CD4-positive, CD25-positive, alpha-beta regulatory T cell (primary cell): ENCODE measurements at regions not wholly inside any gene's neighbourhood (a gene's known extent, or its start where the extent isn't known, plus 50 kb on each side); places are given as distances from the start of the nearest gene placed in this dataset.

Experiments used
- ATAC-seq, 2 donors: fragments of 150-1000 bp; cut with Tn5 transposase; one replicate each; pipeline ENCODE4 v1.10.0; 2021; ENCODE audit warnings: low read depth in 2 of 2, moderate number of reproducible peaks in 2 of 2, moderate library complexity in 1 of 2
- DNase-seq, 3 donors: peaks; one replicate each; pipeline versions ENCODE4 v3.0.0 to v3.0.0-alpha.2; 2012 to 2022; ENCODE audit warnings: mixed read lengths in 1 of 3
- H3K27ac ChIP-seq: one replicate; pipeline ENCODE4 v1.7.0; 2013; ENCODE audit warnings: mild to moderate bottlenecking, low read length; ENCODE audit not compliant: insufficient read depth, poor library complexity, severe bottlenecking
- H3K27me3 ChIP-seq: one replicate; pipeline ENCODE4 v1.7.0; 2013; ENCODE audit warnings: low read length; ENCODE audit not compliant: control insufficient read depth, insufficient read depth
- H3K36me3 ChIP-seq: one replicate; pipeline ENCODE4 v1.7.0; 2013; ENCODE audit warnings: mild to moderate bottlenecking, low read length, moderate library complexity; ENCODE audit not compliant: control insufficient read depth, insufficient read depth
- H3K4me1 ChIP-seq: 2 replicates; pipeline ENCODE4 v1.7.0; 2013; ENCODE audit warnings: mild to moderate bottlenecking, low read length; ENCODE audit not compliant: insufficient read depth, control insufficient read depth, poor library complexity, severe bottlenecking
- H3K4me3 ChIP-seq: one replicate; pipeline ENCODE4 v1.7.0; 2013; ENCODE audit warnings: low read depth, mild to moderate bottlenecking, low read length, moderate library complexity
- H3K9me3 ChIP-seq, 2 experiments: 1 replicate in 1 of 2; 2 replicates in 1 of 2; pipeline ENCODE4 v1.7.0; 2013; ENCODE audit warnings: low read length in 2 of 2, mild to moderate bottlenecking in 1 of 2, moderate library complexity in 1 of 2; ENCODE audit not compliant: control insufficient read depth in 2 of 2
- H3K27ac Mint-ChIP-seq, 3 donors: one replicate each; pipeline ENCODE4 v1.8.0; 2020 to 2022; ENCODE audit warnings: mild to moderate bottlenecking in 3 of 3, mixed read lengths in 3 of 3, moderate library complexity in 2 of 3
- H3K27me3 Mint-ChIP-seq: one replicate; pipeline ENCODE4 v1.8.0; 2022; ENCODE audit warnings: mild to moderate bottlenecking, mixed read lengths
- H3K36me3 Mint-ChIP-seq: one replicate; pipeline ENCODE4 v1.8.0; 2020; ENCODE audit warnings: mixed read lengths
- H3K4me1 Mint-ChIP-seq, 4 donors: one replicate each; pipeline ENCODE4 v1.8.0; 2020 to 2022; ENCODE audit warnings: mixed read lengths in 4 of 4, mild to moderate bottlenecking in 1 of 4
- H3K4me3 Mint-ChIP-seq, 4 donors: one replicate each; pipeline ENCODE4 v1.8.0; 2020 to 2022; ENCODE audit warnings: mild to moderate bottlenecking in 4 of 4, mixed read lengths in 4 of 4, moderate library complexity in 3 of 4
- H3K9me3 Mint-ChIP-seq, 7 donors: one replicate each; pipeline ENCODE4 v1.8.0; 2020 to 2022; ENCODE audit warnings: mixed read lengths in 7 of 7, mild to moderate bottlenecking in 3 of 7, moderate library complexity in 2 of 7

- no peaks in the 10 kb centered on the region for H3K36me3 Mint-ChIP-seq
- H3K9me3 Mint-ChIP-seq: peaks cover 0 to 7% (median 4%) of the 10 kb centered on the region in 7 donors
- H3K27me3 ChIP-seq: no peaks in the 10 kb centered on the region
- ATAC-seq (no peak), DNase-seq (no peak)
- H3K36me3 ChIP-seq: no peaks in the 10 kb centered on the region
- H3K4me3 ChIP-seq: no peak overlapping the region
- H3K4me1 Mint-ChIP-seq: no peaks in the 10 kb centered on the region
- no peak overlapping the region for H3K27ac ChIP-seq
- no peak overlapping the region for H3K27ac Mint-ChIP-seq
- no peaks in the 10 kb centered on the region for H3K4me1 ChIP-seq
- H3K9me3 ChIP-seq: no peaks in the 10 kb centered on the region
- no peaks in the 10 kb centered on the region for H3K27me3 Mint-ChIP-seq
- no peak overlapping the region for H3K4me3 Mint-ChIP-seq
Measured at GRCh38 chr10:105751688-105752087, 1110.6 kb downstream of the SORCS3 start.

DNA sequence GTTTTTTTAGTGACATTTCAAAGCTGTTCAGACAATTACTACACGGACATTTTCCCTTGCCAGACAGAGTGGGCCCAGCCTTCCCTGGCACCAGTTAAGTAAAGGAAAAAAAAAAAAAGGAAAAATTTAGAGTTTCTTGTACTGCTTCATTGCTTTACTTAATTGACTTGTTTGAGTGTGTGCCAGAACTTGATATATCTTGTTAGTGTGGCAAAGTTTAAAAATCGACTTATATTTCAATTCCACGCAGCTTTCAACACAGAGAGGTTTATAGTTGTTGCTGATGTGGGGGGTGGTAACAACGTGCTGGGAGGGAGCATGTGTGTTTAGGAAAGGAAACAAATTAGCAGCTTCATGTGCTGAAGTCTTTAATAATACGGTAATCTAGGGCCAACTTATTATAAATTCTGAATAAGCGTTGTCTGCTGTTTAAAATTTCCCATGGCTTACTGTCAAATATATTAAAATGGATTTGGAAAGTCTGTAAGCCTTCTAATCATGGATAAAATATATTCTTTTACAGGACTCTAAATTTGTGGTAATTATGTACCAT is 1104.6 kb downstream of the SORCS3 start:
- Histone ChIP-seq H3K27me3 (no peaks in the 10 kb centered on the region), H3K9me3 (no peaks in the 10 kb centered on the region), H3K4me1 (no peaks in the 10 kb centered on the region), H3K4me3 (no peak overlapping the region), H3K36me3 (no peaks in the 10 kb centered on the region), H3K27ac (no peak overlapping the region)
- Mint-ChIP-seq H3K4me1 (no peaks in the 10 kb centered on the region), H3K27ac (no peak overlapping the region), H3K27me3 (no peaks in the 10 kb centered on the region), H3K4me3 (no peak overlapping the region), H3K9me3 (peaks cover 0 to 9% (median 7%) of the 10 kb centered on the region in 7 donors), H3K36me3 (no peaks in the 10 kb centered on the region)
- ATAC-seq (no peak), DNase-seq (no peak)

DNA sequence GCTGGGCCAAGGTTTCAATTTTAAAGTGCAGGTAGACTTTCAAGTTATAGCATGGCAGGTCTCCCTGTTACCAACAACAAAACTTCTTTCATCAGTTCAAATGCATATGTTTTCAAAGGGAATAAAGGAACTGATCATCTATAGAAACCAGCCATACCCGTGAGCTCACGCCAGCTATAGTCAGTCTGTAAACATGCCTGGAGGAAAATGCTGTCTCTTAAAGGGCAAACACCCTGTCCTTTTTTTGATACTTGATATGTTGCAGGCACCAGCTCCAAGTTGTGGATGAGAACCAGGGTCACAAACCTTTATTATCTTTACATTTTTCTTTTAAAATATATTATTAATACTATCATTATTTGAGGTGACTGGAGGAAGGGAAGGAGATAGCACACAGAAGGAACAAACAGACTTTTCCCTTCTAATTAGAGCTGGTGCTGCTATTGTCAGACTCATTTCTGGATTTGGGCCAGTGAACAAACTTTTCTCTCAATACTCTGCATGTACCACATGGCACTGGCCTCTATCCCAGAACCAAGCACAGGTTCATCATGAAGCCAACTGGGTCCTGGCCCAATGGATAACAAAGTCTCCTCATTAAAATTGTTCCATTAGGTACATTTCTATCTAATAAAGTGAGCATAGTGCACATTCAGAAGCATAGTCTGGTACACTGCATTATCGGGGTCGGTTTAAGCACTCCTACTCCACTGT is 1102.4 kb downstream of the SORCS3 start:
- H3K27me3 ChIP-seq: no peaks in the 10 kb centered on the region
- Mint-ChIP-seq H3K9me3 (peaks cover 0 to 9% (median 4%) of the 10 kb centered on the region in 7 donors), H3K36me3 (no peaks in the 10 kb centered on the region), H3K4me1 (no peaks in the 10 kb centered on the region), H3K27me3 (no peaks in the 10 kb centered on the region), H3K4me3 (no peak overlapping the region), H3K27ac (no peak overlapping the region)
- no peaks in the 10 kb centered on the region for H3K4me1 ChIP-seq
- no peaks in the 10 kb centered on the region for H3K36me3 ChIP-seq
- DNase-seq (no peak), ATAC-seq (no peak)
- H3K9me3 ChIP-seq: no peaks in the 10 kb centered on the region
- no peak overlapping the region for H3K27ac ChIP-seq
- H3K4me3 ChIP-seq: no peak overlapping the region

DNA sequence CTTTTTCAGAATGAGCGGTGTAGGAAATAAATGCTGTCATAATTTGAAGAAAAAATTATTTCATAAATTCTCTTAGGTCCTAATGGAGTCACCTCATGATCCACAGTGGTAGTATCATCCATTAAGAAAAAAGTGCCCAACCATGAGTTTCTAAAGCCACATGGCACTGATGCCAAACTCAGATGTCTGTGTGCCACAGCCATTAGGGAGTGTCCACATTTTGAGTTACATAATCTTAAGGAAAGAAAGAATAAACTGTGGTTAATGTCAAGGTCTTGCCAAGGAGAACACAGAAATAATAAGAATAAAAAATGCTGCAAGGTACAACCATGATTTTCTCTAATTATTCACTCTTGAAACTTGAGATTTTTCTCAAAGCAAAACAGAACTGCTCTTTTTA is 1101.8 kb downstream of the SORCS3 start:
- H3K36me3 Mint-ChIP-seq: no peaks in the 10 kb centered on the region
- Histone ChIP-seq H3K9me3 (no peaks in the 10 kb centered on the region), H3K4me1 (no peaks in the 10 kb centered on the region), H3K27ac (no peak overlapping the region), H3K27me3 (no peaks in the 10 kb centered on the region), H3K36me3 (no peaks in the 10 kb centered on the region), H3K4me3 (no peak overlapping the region)
- no peak overlapping the region for H3K4me3 Mint-ChIP-seq
- no peak for DNase-seq
- no peak overlapping the region for H3K27ac Mint-ChIP-seq
- ATAC-seq: no peak
- no peaks in the 10 kb centered on the region for H3K27me3 Mint-ChIP-seq
- H3K4me1 Mint-ChIP-seq: no peaks in the 10 kb centered on the region
- H3K9me3 Mint-ChIP-seq: peaks cover 0 to 9% (median 4%) of the 10 kb centered on the region in 7 donors

- ATAC-seq (no peak), DNase-seq (no peak)
- no peak overlapping the region for H3K4me3 ChIP-seq
- Mint-ChIP-seq H3K36me3 (no peaks in the 10 kb centered on the region), H3K27ac (no peak overlapping the region), H3K4me1 (no peaks in the 10 kb centered on the region), H3K4me3 (no peak overlapping the region), H3K9me3 (peaks cover 0 to 9% (median 4%) of the 10 kb centered on the region in 7 donors), H3K27me3 (no peaks in the 10 kb centered on the region)
- no peak overlapping the region for H3K27ac ChIP-seq
- H3K9me3 ChIP-seq: no peaks in the 10 kb centered on the region
- H3K36me3 ChIP-seq: no peaks in the 10 kb centered on the region
- H3K4me1 ChIP-seq: no peaks in the 10 kb centered on the region
- no peaks in the 10 kb centered on the region for H3K27me3 ChIP-seq
Measured at GRCh38 chr10:105742184-105742583, 1101.1 kb downstream of the SORCS3 start.

GRCh38 chr10:105734479-105734878 is 1093.4 kb downstream of the SORCS3 start:
- H3K36me3 Mint-ChIP-seq: no peaks in the 10 kb centered on the region
- H3K4me3 ChIP-seq: no peak overlapping the region
- H3K9me3 ChIP-seq: peaks cover 0 to 3% of the 10 kb centered on the region in 2 experiments
- no peak overlapping the region for H3K27ac ChIP-seq
- H3K27ac Mint-ChIP-seq: no peak overlapping the region
- H3K9me3 Mint-ChIP-seq: peaks cover 0 to 7% (median 2%) of the 10 kb centered on the region in 7 donors
- no peaks in the 10 kb centered on the region for H3K27me3 Mint-ChIP-seq
- no peaks in the 10 kb centered on the region for H3K36me3 ChIP-seq
- no peak overlapping the region for H3K4me3 Mint-ChIP-seq
- no peak for DNase-seq
- no peaks in the 10 kb centered on the region for H3K4me1 ChIP-seq
- no peaks in the 10 kb centered on the region for H3K27me3 ChIP-seq
- H3K4me1 Mint-ChIP-seq: peaks cover 0 to 6% (median 0%) of the 10 kb centered on the region in 4 donors
- ATAC-seq: no peak

DNA sequence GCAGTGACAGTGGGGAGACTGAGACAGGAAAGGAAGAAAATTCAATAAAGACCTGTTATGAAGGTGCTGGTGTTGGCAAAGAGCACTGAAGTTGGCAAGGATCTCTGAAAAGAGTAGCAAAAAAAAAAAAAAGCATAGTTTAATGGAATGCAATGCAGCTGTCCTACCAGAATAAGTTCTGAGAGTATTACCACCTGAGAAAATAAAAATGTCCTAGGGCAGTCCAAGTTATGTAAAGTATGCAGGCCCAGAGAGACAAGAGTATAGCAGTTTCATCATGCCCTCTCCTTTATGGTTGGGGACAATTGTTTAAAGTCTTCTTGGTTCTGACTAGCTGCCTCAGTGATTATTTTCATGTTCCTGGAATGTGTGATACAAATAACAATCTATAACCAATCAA is 1092.8 kb downstream of the SORCS3 start:
- no peak overlapping the region for H3K4me3 Mint-ChIP-seq
- H3K4me1 ChIP-seq: no peaks in the 10 kb centered on the region
- ATAC-seq: no peak
- no peak for DNase-seq
- peaks cover 0 to 7% (median 2%) of the 10 kb centered on the region in 7 donors for H3K9me3 Mint-ChIP-seq
- H3K36me3 Mint-ChIP-seq: no peaks in the 10 kb centered on the region
- no peaks in the 10 kb centered on the region for H3K27me3 Mint-ChIP-seq
- peaks cover 0 to 6% (median 0%) of the 10 kb centered on the region in 4 donors for H3K4me1 Mint-ChIP-seq
- peaks cover 0 to 3% of the 10 kb centered on the region in 2 experiments for H3K9me3 ChIP-seq
- H3K27ac ChIP-seq: no peak overlapping the region
- H3K27ac Mint-ChIP-seq: no peak overlapping the region
- H3K4me3 ChIP-seq: no peak overlapping the region
- no peaks in the 10 kb centered on the region for H3K27me3 ChIP-seq
- H3K36me3 ChIP-seq: no peaks in the 10 kb centered on the region

DNA sequence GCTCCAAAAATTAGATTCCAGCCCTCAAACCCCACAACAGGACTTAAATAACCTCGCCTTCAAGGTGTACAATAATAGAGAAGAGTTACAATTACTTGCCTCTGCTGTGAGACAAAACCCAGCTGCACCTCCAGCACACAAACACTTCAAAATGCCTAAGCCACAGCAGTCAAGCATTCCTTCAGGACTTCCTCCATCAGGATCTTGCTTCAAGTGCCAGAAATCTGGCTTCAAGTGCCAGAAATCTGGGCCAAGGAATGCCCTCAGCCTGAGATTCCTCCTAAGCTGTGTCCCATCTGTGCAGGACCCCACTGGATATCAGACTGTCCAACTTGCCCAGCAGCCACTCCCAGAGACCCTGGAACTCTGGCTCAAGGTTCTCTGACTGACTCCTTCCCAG is 1088.3 kb downstream of the SORCS3 start:
- H3K27me3 ChIP-seq: no peaks in the 10 kb centered on the region
- no peak overlapping the region for H3K27ac Mint-ChIP-seq
- no peaks in the 10 kb centered on the region for H3K4me1 ChIP-seq
- H3K36me3 ChIP-seq: no peaks in the 10 kb centered on the region
- H3K27me3 Mint-ChIP-seq: no peaks in the 10 kb centered on the region
- H3K4me3 ChIP-seq: no peak overlapping the region
- H3K36me3 Mint-ChIP-seq: no peaks in the 10 kb centered on the region
- peaks cover 0 to 2% (median 0%) of the 10 kb centered on the region in 4 donors for H3K4me1 Mint-ChIP-seq
- no peak for DNase-seq
- no peak for ATAC-seq
- H3K4me3 Mint-ChIP-seq: no peak overlapping the region
- peaks cover 0 to 10% (median 4%) of the 10 kb centered on the region in 7 donors for H3K9me3 Mint-ChIP-seq
- H3K27ac ChIP-seq: no peak overlapping the region
- H3K9me3 ChIP-seq: no peaks in the 10 kb centered on the region
